SK-N-SH treated with all-trans-retinoic acid at 6 μM for 48 hours (cell line): ENCODE measurements at regions not wholly inside any gene's neighbourhood (a gene's known extent, or its start where the extent isn't known, plus 50 kb on each side); places are given as distances from the start of the nearest gene placed in this dataset.

Source experiments
- ATAC-seq: fragments of 200-7000 bp; cut with Tn5 transposase; 3 replicates; pipeline ENCODE4 v1.9.1; 2020; ENCODE audit warnings: mild to moderate bottlenecking, moderate library complexity
- ARNTL ChIP-seq: fragments of 450-650 bp; formaldehyde crosslinking; IDR thresholded peaks from 2 replicates; pipeline ENCODE4 v1.5.0; 2020; ENCODE audit warnings: low read depth, mild to moderate bottlenecking, moderate library complexity, borderline replicate concordance
- BACH2 ChIP-seq: fragments of 250-450 bp; sonication (Bioruptor Pico); IDR thresholded peaks from 2 replicates; pipeline ENCODE4 v1.9.0; 2021; ENCODE audit warnings: mild to moderate bottlenecking, borderline replicate concordance
- CSDC2 ChIP-seq: fragments of 250-450 bp; sonication (Bioruptor Pico); IDR thresholded peaks from 2 replicates; pipeline ENCODE4 v1.5.0; 2020; ENCODE audit warnings: mild to moderate bottlenecking, moderate library complexity
- ESRRG ChIP-seq: fragments of 250-450 bp; sonication (Bioruptor Pico); IDR thresholded peaks from 2 replicates; pipeline ENCODE4 v1.6.1; 2021; ENCODE audit warnings: mild to moderate bottlenecking
- GLIS3 ChIP-seq: fragments of 250-450 bp; sonication (Bioruptor Pico); IDR thresholded peaks from 2 replicates; pipeline ENCODE4 v1.5.0; 2020; ENCODE audit warnings: mild to moderate bottlenecking, moderate library complexity
- ISL1 ChIP-seq: fragments of 250-450 bp; sonication (Bioruptor Pico); IDR thresholded peaks from 2 replicates; pipeline ENCODE4 v2.1.2; 2022; ENCODE audit warnings: mild to moderate bottlenecking, moderate library complexity
- OSR1 ChIP-seq: fragments of 250-450 bp; sonication (Bioruptor Pico); IDR thresholded peaks from 2 replicates; pipeline ENCODE4 v1.8.0; 2022; ENCODE audit warnings: moderate library complexity, mild to moderate bottlenecking, inconsistent platforms
- PPARA ChIP-seq: fragments of 250-450 bp; sonication (Bioruptor Pico); IDR thresholded peaks from 2 replicates; pipeline ENCODE4 v1.5.0; 2020; ENCODE audit warnings: mild to moderate bottlenecking, borderline replicate concordance
- RARB ChIP-seq: fragments of 250-450 bp; sonication (Bioruptor Pico); IDR thresholded peaks from 2 replicates; pipeline ENCODE4 v1.8.0; 2021; ENCODE audit warnings: mild to moderate bottlenecking, moderate library complexity
- SNAI2 ChIP-seq: fragments of 250-450 bp; sonication (Bioruptor Pico); IDR thresholded peaks from 2 replicates; pipeline ENCODE4 v1.5.0; 2020; ENCODE audit warnings: mild to moderate bottlenecking, moderate library complexity
- TCF4 ChIP-seq: fragments of 250-450 bp; sonication (Bioruptor Pico); IDR thresholded peaks from 2 replicates; pipeline ENCODE4 v1.8.0; 2021; ENCODE audit warnings: mild to moderate bottlenecking, moderate library complexity, borderline replicate concordance
- ZC3H10 ChIP-seq: fragments of 250-450 bp; sonication (Bioruptor Pico); IDR thresholded peaks from 2 replicates; pipeline ENCODE4 v1.5.1; 2021; ENCODE audit warnings: mild to moderate bottlenecking, moderate library complexity
- ZFP3 ChIP-seq: fragments of 250-450 bp; sonication (Bioruptor Pico); IDR thresholded peaks from 2 replicates; pipeline ENCODE4 v1.5.0; 2020; ENCODE audit warnings: mild to moderate bottlenecking, moderate library complexity
- ZFP30 ChIP-seq: fragments of 450-650 bp; formaldehyde crosslinking; IDR thresholded peaks from 2 replicates; pipeline ENCODE4 v1.5.0; 2022; ENCODE audit warnings: mild to moderate bottlenecking, moderate library complexity
- ZNF565 ChIP-seq: fragments of 450-650 bp; formaldehyde crosslinking; conservative IDR thresholded peaks from 2 replicates; pipeline ENCODE4 v1.5.0; 2020; ENCODE audit warnings: low read depth, mild to moderate bottlenecking, moderate library complexity
- ZNF8 ChIP-seq: fragments of 450-650 bp; formaldehyde crosslinking; IDR thresholded peaks from 2 replicates; pipeline ENCODE4 v1.5.0; 2020; ENCODE audit warnings: mild to moderate bottlenecking, moderate library complexity
- TF ChIP-seq, protein P1 (sequence below): fragments of 250-450 bp; sonication (Bioruptor Pico); IDR thresholded peaks from 2 replicates; pipeline ENCODE4 v1.5.1; 2020; ENCODE audit warnings: low read depth, mild to moderate bottlenecking, moderate library complexity
- TF ChIP-seq, protein P2 (sequence below): fragments of 250-450 bp; sonication (Bioruptor Pico); IDR thresholded peaks from 2 replicates; pipeline ENCODE4 v1.5.1; 2021; ENCODE audit warnings: mild to moderate bottlenecking, moderate library complexity
- TF ChIP-seq, protein P3 (sequence below): fragments of 250-450 bp; sonication (Bioruptor Pico); IDR thresholded peaks from 2 replicates; pipeline ENCODE4 v1.8.0; 2020; ENCODE audit warnings: mild to moderate bottlenecking, moderate library complexity, borderline replicate concordance

DNA sequence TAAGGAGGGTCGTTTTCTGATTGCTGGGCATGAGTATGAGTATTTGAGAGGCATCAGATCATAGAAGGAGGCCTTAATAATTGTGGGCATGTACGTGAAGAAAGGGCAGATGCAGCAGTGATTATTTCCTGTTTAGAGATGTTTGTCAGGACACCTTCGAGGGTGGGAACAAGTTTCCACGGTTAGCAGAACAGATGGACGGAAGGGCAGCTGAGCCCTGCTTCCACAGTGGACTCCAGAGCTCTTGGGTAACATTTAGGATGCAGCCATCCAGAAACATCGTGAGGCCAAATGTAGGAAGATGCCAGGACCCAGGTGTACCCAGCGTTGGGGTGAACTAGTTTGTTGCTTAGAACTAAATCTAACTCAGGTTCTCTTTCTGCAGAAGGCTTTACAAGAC lies 231.3 kb upstream of the FAT1 start:
- ATAC-seq = no peak

DNA sequence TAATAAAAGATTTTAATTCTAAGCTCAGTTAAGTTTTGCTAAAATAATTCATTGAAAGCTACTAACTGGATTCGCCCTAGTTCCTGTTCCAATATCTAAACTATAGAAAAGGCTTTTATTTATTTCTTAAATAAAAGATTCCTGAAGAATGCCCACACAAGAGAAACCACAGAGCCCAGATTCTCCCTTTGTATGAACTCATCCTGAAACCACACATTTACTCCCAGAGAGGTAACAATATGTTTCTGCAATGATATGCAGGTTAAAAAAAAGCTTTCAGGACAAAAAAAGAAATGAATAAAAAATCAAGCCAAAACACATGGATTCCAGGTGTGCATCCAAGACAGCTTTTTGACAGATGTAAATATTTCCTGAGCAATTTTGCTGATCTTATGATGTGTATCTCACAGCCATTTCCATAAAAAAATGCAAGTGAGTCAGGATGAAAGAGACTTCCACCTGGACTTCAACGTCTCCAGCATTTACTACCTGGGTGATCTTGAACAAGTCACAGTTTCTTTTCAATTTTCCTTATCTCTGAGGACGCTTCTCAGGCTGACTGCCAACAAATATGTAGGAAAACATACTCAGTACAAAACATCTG lies 234.4 kb upstream of the FAT1 start:
- no peak for ATAC-seq

More for the DNA sequence above, 231.3 kb upstream of the FAT1 start:
- TF ChIP-seq OSR1 (CRISPR knock-in tag) (no peak), ISL1 (CRISPR knock-in tag) (no peak), GLIS3 (CRISPR knock-in tag) (no peak), ZFP3 (CRISPR knock-in tag) (no peak), ARNTL (CRISPR knock-in tag) (no peak), ZC3H10 (CRISPR knock-in tag) (no peak), TCF4 (CRISPR knock-in tag) (no peak)
- TF ChIP-seq, protein P1, sequence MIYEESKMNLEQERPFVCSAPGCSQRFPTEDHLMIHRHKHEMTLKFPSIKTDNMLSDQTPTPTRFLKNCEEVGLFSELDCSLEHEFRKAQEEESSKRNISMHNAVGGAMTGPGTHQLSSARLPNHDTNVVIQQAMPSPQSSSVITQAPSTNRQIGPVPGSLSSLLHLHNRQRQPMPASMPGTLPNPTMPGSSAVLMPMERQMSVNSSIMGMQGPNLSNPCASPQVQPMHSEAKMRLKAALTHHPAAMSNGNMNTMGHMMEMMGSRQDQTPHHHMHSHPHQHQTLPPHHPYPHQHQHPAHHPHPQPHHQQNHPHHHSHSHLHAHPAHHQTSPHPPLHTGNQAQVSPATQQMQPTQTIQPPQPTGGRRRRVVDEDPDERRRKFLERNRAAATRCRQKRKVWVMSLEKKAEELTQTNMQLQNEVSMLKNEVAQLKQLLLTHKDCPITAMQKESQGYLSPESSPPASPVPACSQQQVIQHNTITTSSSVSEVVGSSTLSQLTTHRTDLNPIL (CRISPR knock-in tag) = no peak
- TF ChIP-seq, protein P2, sequence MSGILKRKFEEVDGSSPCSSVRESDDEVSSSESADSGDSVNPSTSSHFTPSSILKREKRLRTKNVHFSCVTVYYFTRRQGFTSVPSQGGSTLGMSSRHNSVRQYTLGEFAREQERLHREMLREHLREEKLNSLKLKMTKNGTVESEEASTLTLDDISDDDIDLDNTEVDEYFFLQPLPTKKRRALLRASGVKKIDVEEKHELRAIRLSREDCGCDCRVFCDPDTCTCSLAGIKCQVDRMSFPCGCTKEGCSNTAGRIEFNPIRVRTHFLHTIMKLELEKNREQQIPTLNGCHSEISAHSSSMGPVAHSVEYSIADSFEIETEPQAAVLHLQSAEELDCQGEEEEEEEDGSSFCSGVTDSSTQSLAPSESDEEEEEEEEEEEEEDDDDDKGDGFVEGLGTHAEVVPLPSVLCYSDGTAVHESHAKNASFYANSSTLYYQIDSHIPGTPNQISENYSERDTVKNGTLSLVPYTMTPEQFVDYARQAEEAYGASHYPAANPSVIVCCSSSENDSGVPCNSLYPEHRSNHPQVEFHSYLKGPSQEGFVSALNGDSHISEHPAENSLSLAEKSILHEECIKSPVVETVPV (CRISPR knock-in tag) = no peak

DNA sequence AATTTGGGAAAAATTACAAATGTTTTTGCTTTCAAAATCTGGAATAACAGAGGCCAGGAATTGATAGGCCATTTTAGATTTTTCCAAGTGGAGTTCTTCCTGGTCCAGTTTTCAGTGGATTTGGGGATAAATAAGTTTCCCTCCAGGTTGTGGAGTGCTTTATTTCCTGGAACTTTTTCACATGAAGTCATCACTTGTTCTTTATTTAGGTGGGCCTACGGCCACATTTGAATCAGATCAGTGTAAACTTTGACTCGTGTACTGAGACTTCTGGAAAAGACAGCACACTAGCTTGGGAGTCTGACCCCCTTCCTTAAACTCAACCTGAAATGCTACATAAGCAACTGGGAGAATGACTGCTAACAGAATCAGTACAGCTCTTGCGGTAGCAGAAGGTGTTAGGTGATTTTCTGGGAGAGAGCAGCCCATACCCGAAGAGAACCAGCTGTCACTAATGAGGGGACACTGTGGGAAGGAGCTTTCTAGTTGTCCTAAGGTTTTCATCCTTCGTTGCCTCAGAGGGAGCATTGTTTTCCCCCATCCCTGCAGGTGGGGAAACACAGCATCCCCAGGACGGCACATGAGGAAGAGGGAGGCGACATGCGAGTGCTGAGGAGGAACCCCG lies 235.2 kb upstream of the FAT1 start:
- TF ChIP-seq, protein P3, sequence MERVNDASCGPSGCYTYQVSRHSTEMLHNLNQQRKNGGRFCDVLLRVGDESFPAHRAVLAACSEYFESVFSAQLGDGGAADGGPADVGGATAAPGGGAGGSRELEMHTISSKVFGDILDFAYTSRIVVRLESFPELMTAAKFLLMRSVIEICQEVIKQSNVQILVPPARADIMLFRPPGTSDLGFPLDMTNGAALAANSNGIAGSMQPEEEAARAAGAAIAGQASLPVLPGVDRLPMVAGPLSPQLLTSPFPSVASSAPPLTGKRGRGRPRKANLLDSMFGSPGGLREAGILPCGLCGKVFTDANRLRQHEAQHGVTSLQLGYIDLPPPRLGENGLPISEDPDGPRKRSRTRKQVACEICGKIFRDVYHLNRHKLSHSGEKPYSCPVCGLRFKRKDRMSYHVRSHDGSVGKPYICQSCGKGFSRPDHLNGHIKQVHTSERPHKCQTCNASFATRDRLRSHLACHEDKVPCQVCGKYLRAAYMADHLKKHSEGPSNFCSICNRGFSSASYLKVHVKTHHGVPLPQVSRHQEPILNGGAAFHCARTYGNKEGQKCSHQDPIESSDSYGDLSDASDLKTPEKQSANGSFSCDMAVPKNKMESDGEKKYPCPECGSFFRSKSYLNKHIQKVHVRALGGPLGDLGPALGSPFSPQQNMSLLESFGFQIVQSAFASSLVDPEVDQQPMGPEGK = no peak
- TF ChIP-seq ZC3H10 (CRISPR knock-in tag) = no peak
- TF ChIP-seq BACH2 = no peak
- TF ChIP-seq ESRRG (CRISPR knock-in tag) = no peak
- TF ChIP-seq RARB (CRISPR knock-in tag) = no peak
- no peak for ATAC-seq

More for the DNA sequence above, 234.4 kb upstream of the FAT1 start:
- TF ChIP-seq PPARA (CRISPR knock-in tag) (no peak), TCF4 (CRISPR knock-in tag) (no peak), ZNF565 (CRISPR knock-in tag) (no peak), ISL1 (CRISPR knock-in tag) (no peak), ESRRG (CRISPR knock-in tag) (no peak), ZNF8 (CRISPR knock-in tag) (no peak), CSDC2 (CRISPR knock-in tag) (no peak), BACH2 (no peak), SNAI2 (CRISPR knock-in tag) (no peak), RARB (CRISPR knock-in tag) (no peak), ZFP30 (CRISPR knock-in tag) (no peak), ZC3H10 (CRISPR knock-in tag) (no peak)
- TF ChIP-seq, protein P1 (CRISPR knock-in tag) = no peak
- TF ChIP-seq, all 23 proteins: peak for 0

DNA sequence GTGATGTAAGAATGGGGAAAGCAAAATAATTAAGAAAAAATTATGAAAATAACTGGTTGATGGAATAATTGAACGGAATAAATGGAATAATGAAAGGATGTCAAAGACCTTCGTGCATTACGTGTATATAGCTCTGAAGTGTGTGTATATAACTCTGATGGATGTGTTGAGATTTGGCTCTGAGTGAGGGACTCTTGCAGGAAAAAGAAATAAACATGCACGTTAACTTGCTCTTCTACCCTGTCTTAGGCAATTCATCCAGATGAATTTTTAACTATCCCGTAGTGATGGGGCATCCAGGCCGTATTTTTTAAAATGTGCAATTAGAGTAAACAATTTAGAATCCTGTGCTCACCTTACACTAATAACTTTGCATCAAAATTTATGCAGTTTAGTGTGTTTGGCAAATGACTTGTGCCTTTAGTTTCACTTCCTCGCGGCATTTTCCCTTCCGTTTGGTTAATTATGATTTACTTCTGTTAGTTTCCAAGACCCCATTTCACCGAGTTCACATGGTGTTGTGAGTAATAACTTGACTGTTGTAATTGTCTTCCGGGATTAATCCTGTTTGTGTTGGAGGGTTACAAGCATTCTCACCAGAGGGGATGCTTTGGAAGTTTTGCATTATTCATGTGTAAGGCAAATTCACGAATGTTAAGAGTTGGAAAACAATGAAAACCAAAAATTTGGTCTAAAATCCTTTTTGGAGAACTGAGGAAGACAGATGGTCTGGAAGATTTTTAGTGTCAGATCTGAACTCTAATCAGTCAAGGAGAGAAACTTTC lies 256.5 kb upstream of the FAT1 start:
- TF ChIP-seq, protein P1 (CRISPR knock-in tag) = no peak
- ATAC-seq = no peak
